ENCODE measurements at regions not wholly inside any gene's neighbourhood (a gene's known extent, or its start where the extent isn't known, plus 50 kb on each side); places are given as distances from the start of the nearest gene placed in this dataset.

GRCh38 chr14:98462908-98463307 lies 809.1 kb downstream of the BCL11B start:
- no peak overlapping the region for H3K9ac ChIP-seq (ENCODE audit: insufficient read depth, low read depth, low read length)
- no peak for ATAC-seq
- TF ChIP-seq GPBP1L1 (CRISPR knock-in tag; IDR thresholded peaks at IDR 0.05) = no peak
- no peak for TF ChIP-seq HDAC6 (IDR thresholded peaks at IDR 0.05; ENCODE audit: low read depth, low read length)
- peak; percentile 56 for TF ChIP-seq CEBPB (IDR thresholded peaks at IDR 0.05; ENCODE audit: borderline replicate concordance, low read depth, low read length)
- TF ChIP-seq PRPF4 (IDR thresholded peaks at IDR 0.05; ENCODE audit: low read depth, low read length, poor library complexity, severe bottlenecking) = no peak
- H3K36me3 ChIP-seq (replicated peaks in 1 of 2; ENCODE audit: control insufficient read depth in 1 of 2, insufficient read depth in 2 of 2, low read length in 2 of 2) = no peaks in the 10 kb centered on the region
- H3K27ac ChIP-seq (ENCODE audit: extremely low read length, insufficient read depth, low read length) = no peak overlapping the region
- no TSS peak for BruUV-seq (replicated peaks)
- H3K79me2 ChIP-seq (ENCODE audit: insufficient read depth, low read length) = no peaks in the 10 kb centered on the region
- no peaks in the 10 kb centered on the region for H4K20me1 ChIP-seq (ENCODE audit: insufficient read depth, low read length)
- no peaks in the 10 kb centered on the region for H3K4me1 ChIP-seq (ENCODE audit: insufficient read depth, low read length)
- ChIA-PET CTCF (ENCODE audit: low intra/inter-chr PET ratio, low total read pairs) (no interaction called here), POLR2A (no interaction called here)
- H3K9me3 ChIP-seq (ENCODE audit: low read length) = peaks cover 85% of the 10 kb centered on the region
- intact Hi-C loops (cut with micrococcal nuclease; ENCODE audit: unreplicated experiment) = no loop called here
- no peak overlapping the region for H3K4me3 ChIP-seq (replicated peaks in 1 of 3; ENCODE audit: insufficient read depth in 1 of 3, low read depth in 2 of 3, low read length in 3 of 3)
- FAIRE-seq = no peak
- no peak overlapping the region for H3K4me2 ChIP-seq (ENCODE audit: low read depth, low read length)
- H2AFZ ChIP-seq (ENCODE audit: low read length) = no peak overlapping the region
- in situ Hi-C loops (cut with HindIII; ENCODE audit: extremely low pct_ligation_motif_present, low pct_unique_long_range_greater_than_20kb) = no loop called here
- no peaks in the 10 kb centered on the region for H3K27me3 ChIP-seq (ENCODE audit: control insufficient read depth in 1 of 2, insufficient read depth in 2 of 2, low read length in 2 of 2)
- WGBS (ENCODE audit: low lambda C conversion rate) = 61% methylated on average over 5 of the region's 7 CpGs
- no peak for DNase-seq (ENCODE audit: low spot score)

- intact Hi-C loops (cut with micrococcal nuclease; ENCODE audit: unreplicated experiment) = no loop called here
- Histone ChIP-seq H3K79me2 (ENCODE audit: insufficient read depth, low read length) (no peaks in the 10 kb centered on the region), H2AFZ (ENCODE audit: low read length) (no peak overlapping the region), H3K27me3 (ENCODE audit: control insufficient read depth in 1 of 2, insufficient read depth in 2 of 2, low read length in 2 of 2) (no peaks in the 10 kb centered on the region), H3K4me2 (ENCODE audit: low read depth, low read length) (no peak overlapping the region), H3K9ac (ENCODE audit: insufficient read depth, low read depth, low read length) (no peak overlapping the region), H3K36me3 (replicated peaks in 1 of 2; ENCODE audit: control insufficient read depth in 1 of 2, insufficient read depth in 2 of 2, low read length in 2 of 2) (no peaks in the 10 kb centered on the region), H3K4me1 (ENCODE audit: insufficient read depth, low read length) (no peaks in the 10 kb centered on the region), H4K20me1 (ENCODE audit: insufficient read depth, low read length) (no peaks in the 10 kb centered on the region), H3K4me3 (replicated peaks in 1 of 3; ENCODE audit: insufficient read depth in 1 of 3, low read depth in 2 of 3, low read length in 3 of 3) (no peak overlapping the region), H3K27ac (ENCODE audit: extremely low read length, insufficient read depth, low read length) (no peak overlapping the region), H3K9me3 (ENCODE audit: low read length) (peaks cover 83% of the 10 kb centered on the region)
- no peak for TF ChIP-seq ZHX1 (CRISPR knock-in tag; IDR thresholded peaks at IDR 0.05; ENCODE audit: low read depth)
- WGBS (ENCODE audit: low lambda C conversion rate) = 16% methylated on average over 7 of the region's 7 CpGs
- CTCF ChIA-PET (ENCODE audit: low intra/inter-chr PET ratio, low total read pairs) = no interaction called here
- BruUV-seq (replicated peaks) = no TSS peak
- POLR2A ChIA-PET = no interaction called here
- in situ Hi-C loops (cut with HindIII; ENCODE audit: extremely low pct_ligation_motif_present, low pct_unique_long_range_greater_than_20kb) = no loop called here
- DNase-seq (ENCODE audit: low spot score) (no peak), ATAC-seq (no peak), FAIRE-seq (no peak)
Observed at GRCh38 chr14:98466807-98467206, 805.2 kb downstream of the BCL11B start.

Data from HepG2 (cell line).